Activated naive CD4-positive, alpha-beta T cell treated with anti-CD3 and anti-CD28 coated beads, Interleukin-2, amount 10 ng/mL, durations not matched to agents 7 days and 5 days (primary cell): ENCODE measurements at regions not wholly inside any gene's neighbourhood (a gene's known extent, or its start where the extent isn't known, plus 50 kb on each side); places are given as distances from the start of the nearest gene placed in this dataset.
"Not testable (repeated sequence)": the region's sequence is repeated elsewhere in the genome, so short reads cannot be mapped to it uniquely, and the experiment has no call there.

Experiments used
- CTCF ChIA-PET: fragments of 350-600 bp; sonication (Branson Sonifier 250); formaldehyde crosslinking; loops from one replicate; lab custom pipeline; 2021; ENCODE audit warnings: antibody characterized with exemption; lab: Charles Lee
- DNase-seq: peaks from one replicate; pipeline ENCODE4 v3.0.0-alpha.2; 2020
- H3K27ac Mint-ChIP-seq: one replicate; pipeline ENCODE4 v1.8.0; 2021; ENCODE audit warnings: mild to moderate bottlenecking, moderate library complexity, mixed read lengths
- H3K27me3 Mint-ChIP-seq: one replicate; pipeline ENCODE4 v1.8.0; 2021; ENCODE audit warnings: mild to moderate bottlenecking, mixed read lengths
- H3K36me3 Mint-ChIP-seq: one replicate; pipeline ENCODE4 v1.8.0; 2021; ENCODE audit warnings: mixed read lengths
- H3K4me1 Mint-ChIP-seq: one replicate; pipeline ENCODE4 v1.8.0; 2021; ENCODE audit warnings: mixed read lengths
- H3K4me3 Mint-ChIP-seq: one replicate; pipeline ENCODE4 v1.8.0; 2021; ENCODE audit warnings: mild to moderate bottlenecking, moderate library complexity, mixed read lengths
- H3K9me3 Mint-ChIP-seq: one replicate; pipeline ENCODE4 v1.8.0; 2021; ENCODE audit warnings: mixed read lengths

DNA sequence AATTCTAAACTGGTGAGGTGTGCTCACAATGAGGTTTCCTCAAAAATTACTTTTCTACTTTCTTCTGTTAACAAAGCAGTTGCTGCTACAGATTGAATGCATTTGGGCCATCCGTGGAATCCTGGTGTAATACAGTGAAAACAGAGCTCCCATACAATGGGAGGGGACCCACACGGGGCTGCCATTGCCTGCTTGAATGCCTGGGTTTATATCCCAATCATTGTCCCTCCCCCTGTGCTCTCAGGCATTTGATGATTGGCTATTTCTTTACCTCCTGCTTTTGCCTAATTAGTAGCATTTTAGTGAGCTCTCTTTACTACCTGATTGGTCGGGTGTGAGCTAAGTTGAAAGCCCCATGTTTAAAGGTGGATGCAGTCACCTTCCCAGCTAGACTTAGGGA lies 52.9 kb upstream of the CSF1 start:
- CTCF ChIA-PET, H3K27ac Mint-ChIP-seq, H3K4me1 Mint-ChIP-seq, H3K4me3 Mint-ChIP-seq, H3K9me3 Mint-ChIP-seq, H3K36me3 Mint-ChIP-seq, DNase-seq: not testable (repeated sequence)
- H3K27me3 Mint-ChIP-seq: peaks cover 13% of the 10 kb centered on the region

DNA sequence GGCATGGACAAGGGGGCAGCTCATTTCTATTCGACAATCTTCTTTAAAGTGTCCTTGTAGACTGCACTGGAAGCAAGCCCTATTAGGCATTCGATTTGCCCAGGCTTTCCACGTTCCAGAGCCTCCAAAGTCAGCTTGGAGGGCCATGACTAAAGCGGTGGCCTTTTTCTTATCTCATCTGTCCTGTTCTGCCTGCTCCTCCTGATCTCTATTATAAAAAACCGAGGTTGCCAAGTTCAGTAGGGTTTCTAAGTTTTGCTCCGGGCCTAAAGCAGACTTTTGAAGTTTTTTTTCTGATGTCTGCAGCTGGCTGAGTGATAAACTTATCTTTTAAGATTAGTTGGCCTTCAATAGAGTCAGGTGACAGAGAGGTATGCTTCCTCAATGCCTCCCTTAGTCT lies 54.7 kb upstream of the CSF1 start:
- H3K27ac Mint-ChIP-seq, H3K4me1 Mint-ChIP-seq, CTCF ChIA-PET, H3K4me3 Mint-ChIP-seq, H3K36me3 Mint-ChIP-seq, H3K9me3 Mint-ChIP-seq, DNase-seq: not testable (repeated sequence)
- peaks cover 11% of the 10 kb centered on the region for H3K27me3 Mint-ChIP-seq

DNA sequence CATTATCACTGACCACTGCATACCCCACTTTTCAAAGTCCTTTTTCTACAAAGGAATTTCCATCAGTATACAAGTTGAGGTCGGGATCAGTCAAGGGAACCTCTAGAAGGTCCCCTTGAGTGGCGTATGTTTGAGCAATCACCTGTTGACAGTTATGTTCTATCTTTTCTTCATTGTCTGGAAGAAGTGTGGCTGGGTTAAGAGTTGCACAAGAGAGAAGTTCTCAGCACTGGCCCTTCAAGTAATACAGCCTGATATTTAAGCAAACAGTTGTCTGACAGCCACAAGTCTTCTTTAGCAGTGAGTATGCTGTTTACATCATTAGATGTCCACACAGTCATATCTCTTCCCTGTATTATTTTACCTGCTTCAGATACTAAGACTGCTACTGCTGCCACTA lies 56.7 kb upstream of the CSF1 start:
- DNase-seq, H3K4me1 Mint-ChIP-seq, CTCF ChIA-PET, H3K4me3 Mint-ChIP-seq, H3K36me3 Mint-ChIP-seq, H3K9me3 Mint-ChIP-seq, H3K27me3 Mint-ChIP-seq, H3K27ac Mint-ChIP-seq: not testable (repeated sequence)

DNA sequence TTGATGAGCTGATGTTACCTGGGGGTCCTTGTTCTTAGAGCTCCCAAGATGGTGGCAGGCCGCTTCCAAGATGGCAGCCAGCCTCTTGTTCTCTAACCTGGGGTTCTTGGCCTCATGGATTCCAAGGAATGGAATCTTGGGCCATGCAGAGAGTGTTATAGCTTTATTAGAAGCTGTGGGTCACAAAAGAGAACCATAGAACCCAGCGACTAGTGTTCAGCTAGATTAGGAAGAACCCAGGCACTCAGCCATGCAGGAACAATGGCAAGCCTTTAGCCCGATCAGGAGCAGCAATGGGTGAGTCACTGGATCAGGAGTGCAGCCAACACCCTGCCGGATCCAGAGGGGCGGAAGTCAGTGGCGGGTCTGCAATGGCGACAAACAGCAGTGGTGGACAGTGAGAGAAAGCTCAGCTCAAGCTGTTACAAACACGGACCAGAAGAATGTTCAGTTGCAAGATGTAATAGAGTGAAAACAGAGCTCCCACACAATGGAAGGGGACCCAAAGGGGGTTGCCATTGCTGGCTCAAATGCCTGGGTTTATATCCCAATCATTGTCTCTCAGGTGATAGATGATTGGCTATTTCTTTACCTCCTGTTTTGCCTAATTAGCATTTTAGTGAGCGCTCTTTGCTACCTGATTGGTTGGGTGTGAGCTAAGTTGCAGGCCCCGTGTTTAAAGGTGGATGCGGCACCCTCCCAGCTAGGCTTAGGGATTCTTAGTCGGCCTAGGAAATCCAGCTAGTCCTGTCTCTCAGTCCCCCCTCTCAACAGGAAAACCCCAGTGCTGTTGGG lies 58.2 kb upstream of the CSF1 start:
- not testable (repeated sequence) for H3K27me3 Mint-ChIP-seq, H3K27ac Mint-ChIP-seq, DNase-seq, H3K4me1 Mint-ChIP-seq, H3K4me3 Mint-ChIP-seq, H3K36me3 Mint-ChIP-seq, H3K9me3 Mint-ChIP-seq
- CTCF ChIA-PET: interaction anchor here (1.4 to 1.6 kb wide), 2 partner anchors 62 to 75 kb away, joined by 3 to 6 read pairs; no protein-coding TSS in a partner anchor

DNA sequence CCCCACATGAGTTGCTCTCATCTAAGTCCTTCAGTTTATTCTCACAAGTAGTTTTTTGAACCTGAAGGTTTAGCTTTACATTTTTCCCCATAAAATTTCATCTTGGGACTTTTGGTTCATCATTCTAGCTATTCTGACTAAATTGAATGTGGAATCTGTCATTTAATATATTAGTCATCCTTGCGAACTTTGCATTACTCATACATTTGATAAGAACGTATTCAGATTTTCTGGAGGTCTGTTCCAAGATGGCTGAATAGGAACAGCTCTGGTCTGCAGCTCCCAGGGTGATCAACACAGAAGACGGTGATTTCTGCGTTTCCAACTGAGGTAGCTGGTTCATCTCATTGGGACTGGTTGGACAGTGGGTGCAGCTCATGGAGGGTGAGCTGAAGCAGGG lies 59.8 kb upstream of the CSF1 start:
- H3K36me3 Mint-ChIP-seq: no peaks in the 10 kb centered on the region
- H3K27me3 Mint-ChIP-seq: peaks cover 9% of the 10 kb centered on the region
- no peak for DNase-seq
- H3K4me1 Mint-ChIP-seq: no peaks in the 10 kb centered on the region
- H3K27ac Mint-ChIP-seq: no peak overlapping the region
- peaks cover 2% of the 10 kb centered on the region for H3K9me3 Mint-ChIP-seq
- CTCF ChIA-PET: interaction anchor here (1.4 kb wide), 1 partner anchor 74 kb away, joined by 6 read pairs; no protein-coding TSS in a partner anchor
- H3K4me3 Mint-ChIP-seq: no peak overlapping the region

DNA sequence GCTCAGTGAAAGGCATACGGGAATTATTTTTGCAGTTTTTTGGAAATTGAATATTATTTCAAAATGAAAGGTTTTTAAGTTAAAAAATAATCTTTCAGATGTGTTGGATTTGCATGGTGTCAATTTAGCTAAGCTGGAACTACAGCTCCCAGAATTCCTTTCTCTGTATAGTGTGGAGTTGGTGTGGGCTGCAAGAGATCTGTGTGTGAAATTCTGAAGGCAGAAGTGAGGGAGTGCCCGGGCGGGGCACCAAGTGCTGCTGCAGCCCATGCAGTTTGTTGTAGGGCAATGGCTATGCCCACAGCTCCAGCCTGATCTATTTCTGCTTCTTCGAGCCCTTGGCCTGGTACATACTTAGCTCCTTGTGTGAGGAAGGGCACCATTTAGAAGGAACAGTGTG lies 60.5 kb upstream of the CSF1 start:
- CTCF ChIA-PET: interaction anchor here (0.6 kb wide), 1 partner anchor 12 kb away, joined by 3 read pairs; no protein-coding TSS in a partner anchor
- no peak overlapping the region for H3K4me3 Mint-ChIP-seq
- DNase-seq: no peak
- peaks cover 10% of the 10 kb centered on the region for H3K27me3 Mint-ChIP-seq
- no peak overlapping the region for H3K27ac Mint-ChIP-seq
- no peaks in the 10 kb centered on the region for H3K36me3 Mint-ChIP-seq
- H3K4me1 Mint-ChIP-seq: no peaks in the 10 kb centered on the region
- peaks cover 2% of the 10 kb centered on the region for H3K9me3 Mint-ChIP-seq

DNA sequence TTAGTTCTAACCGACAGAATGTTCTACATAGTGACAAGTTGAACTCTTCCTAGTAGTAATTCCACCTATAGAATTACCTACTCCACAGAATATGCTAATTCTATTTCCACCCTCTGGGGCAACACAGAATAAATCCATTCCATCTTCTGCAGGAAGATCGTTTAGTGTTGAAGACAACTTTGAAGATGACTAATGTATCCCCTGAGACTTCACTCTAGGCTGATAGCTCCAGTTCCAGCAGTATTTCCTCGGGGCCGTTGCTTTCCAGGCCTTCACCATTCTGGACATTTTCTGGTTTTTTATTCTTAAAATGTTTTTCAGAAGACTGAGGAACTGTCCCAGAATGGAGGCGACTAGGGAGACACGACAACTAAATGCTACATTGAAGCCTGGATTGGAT lies 61.0 kb upstream of the CSF1 start:
- Mint-ChIP-seq H3K4me1 (no peaks in the 10 kb centered on the region), H3K27me3 (peaks cover 15% of the 10 kb centered on the region), H3K27ac (no peak overlapping the region), H3K4me3 (no peak overlapping the region), H3K9me3 (peaks cover 2% of the 10 kb centered on the region), H3K36me3 (no peaks in the 10 kb centered on the region)
- CTCF ChIA-PET: interaction anchor here (0.6 kb wide), 1 partner anchor 13 kb away, joined by 3 read pairs; no protein-coding TSS in a partner anchor
- DNase-seq: no peak

DNA sequence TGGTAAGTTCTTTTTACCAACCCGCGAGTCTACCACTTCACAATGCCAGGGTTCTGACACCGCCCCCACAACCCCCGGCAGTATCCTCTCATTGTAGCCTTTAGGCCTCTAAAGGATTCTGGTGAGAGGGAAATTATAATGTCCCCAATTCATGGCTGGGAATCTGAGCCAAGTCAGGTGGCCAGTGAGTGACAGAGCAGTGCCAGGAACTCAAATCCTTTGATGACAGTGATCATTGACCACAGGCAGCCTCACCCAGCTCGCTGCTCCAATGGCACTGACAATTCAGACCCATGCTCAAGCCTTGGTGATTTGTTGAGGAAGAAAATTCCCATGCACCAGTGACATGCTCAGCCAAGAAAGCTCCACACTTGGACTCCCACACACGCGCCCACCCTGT lies 63.4 kb upstream of the CSF1 start:
- CTCF ChIA-PET: no interaction called here
- no peaks in the 10 kb centered on the region for H3K36me3 Mint-ChIP-seq
- DNase-seq: no peak
- H3K4me3 Mint-ChIP-seq: no peak overlapping the region
- H3K27me3 Mint-ChIP-seq: peaks cover 18% of the 10 kb centered on the region
- H3K4me1 Mint-ChIP-seq: no peaks in the 10 kb centered on the region
- H3K27ac Mint-ChIP-seq: no peak overlapping the region
- H3K9me3 Mint-ChIP-seq: peaks cover under 1% of the 10 kb centered on the region

DNA sequence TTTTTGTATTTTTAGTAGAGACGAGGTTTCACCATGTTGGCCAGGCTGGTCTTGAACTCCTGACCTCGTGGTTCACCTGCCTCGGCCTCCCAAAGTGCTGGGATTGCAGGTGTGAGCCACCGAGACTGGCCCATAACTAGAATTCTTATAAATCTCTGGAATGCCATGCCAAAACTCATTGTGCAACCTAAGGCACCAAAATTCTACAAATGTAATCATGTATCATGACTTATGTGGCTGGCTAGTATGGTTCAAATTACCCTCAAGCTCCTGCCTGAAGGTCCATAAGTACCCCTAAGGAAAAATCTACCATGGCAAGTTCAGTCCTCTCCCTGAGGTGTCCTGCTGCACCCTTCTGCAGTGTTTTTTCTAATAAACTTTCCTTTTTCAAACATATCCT lies 63.8 kb upstream of the CSF1 start:
- Mint-ChIP-seq H3K9me3 (no peaks in the 10 kb centered on the region), H3K4me3 (no peak overlapping the region), H3K27me3 (peaks cover 18% of the 10 kb centered on the region), H3K27ac (no peak overlapping the region), H3K4me1 (no peaks in the 10 kb centered on the region), H3K36me3 (no peaks in the 10 kb centered on the region)
- DNase-seq: no peak
- CTCF ChIA-PET: no interaction called here

DNA sequence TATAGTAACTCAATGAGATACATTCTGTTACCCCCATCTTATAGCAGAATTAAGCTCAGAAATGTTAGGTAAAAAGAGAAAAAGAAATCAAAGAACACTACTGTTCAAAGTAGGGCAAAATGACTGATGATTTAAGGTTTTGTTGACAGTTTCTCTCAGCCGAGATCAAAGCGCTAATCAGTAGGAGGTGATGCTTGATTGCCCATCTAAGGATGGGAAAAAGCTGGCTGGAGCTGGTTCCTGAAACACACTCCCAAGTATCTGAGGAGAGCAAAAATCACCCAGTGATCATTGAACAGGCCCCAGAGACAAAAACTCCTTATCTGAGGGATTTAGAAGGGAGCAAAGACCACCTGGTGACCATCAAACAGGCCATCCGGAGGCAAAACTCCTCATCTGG lies 64.5 kb upstream of the CSF1 start:
- Mint-ChIP-seq H3K27ac (no peak overlapping the region), H3K27me3 (peaks cover 18% of the 10 kb centered on the region), H3K36me3 (no peaks in the 10 kb centered on the region), H3K4me3 (no peak overlapping the region), H3K9me3 (no peaks in the 10 kb centered on the region), H3K4me1 (no peaks in the 10 kb centered on the region)
- DNase-seq: no peak
- CTCF ChIA-PET: interaction anchor here (0.9 kb wide), 1 partner anchor 56 kb away, joined by 3 read pairs; no protein-coding TSS in a partner anchor

DNA sequence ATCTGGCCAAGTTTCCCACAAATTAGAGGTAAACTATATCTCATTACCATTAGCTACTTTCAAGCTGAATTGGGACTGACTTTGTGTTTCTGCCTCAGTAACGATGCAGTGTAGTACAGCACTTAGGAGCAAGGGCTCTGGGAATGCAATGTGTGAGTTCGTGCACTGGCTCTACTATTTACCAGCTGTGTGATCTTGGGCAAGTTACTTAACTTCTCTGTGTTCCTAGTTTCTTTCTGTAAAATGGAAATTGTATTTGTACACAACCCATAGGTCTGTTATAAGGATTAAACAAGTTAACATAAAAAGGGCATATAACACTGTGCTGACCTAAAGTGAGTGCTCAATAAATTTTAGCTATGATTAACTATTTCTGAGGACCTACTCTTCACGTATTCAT lies 65.0 kb upstream of the CSF1 start:
- H3K9me3 Mint-ChIP-seq: no peaks in the 10 kb centered on the region
- peaks cover 15% of the 10 kb centered on the region for H3K27me3 Mint-ChIP-seq
- no peak overlapping the region for H3K27ac Mint-ChIP-seq
- no peak for DNase-seq
- no peaks in the 10 kb centered on the region for H3K36me3 Mint-ChIP-seq
- no peak overlapping the region for H3K4me3 Mint-ChIP-seq
- CTCF ChIA-PET: interaction anchor here (0.9 kb wide), 1 partner anchor 55 kb away, joined by 3 read pairs; no protein-coding TSS in a partner anchor
- H3K4me1 Mint-ChIP-seq: no peaks in the 10 kb centered on the region

DNA sequence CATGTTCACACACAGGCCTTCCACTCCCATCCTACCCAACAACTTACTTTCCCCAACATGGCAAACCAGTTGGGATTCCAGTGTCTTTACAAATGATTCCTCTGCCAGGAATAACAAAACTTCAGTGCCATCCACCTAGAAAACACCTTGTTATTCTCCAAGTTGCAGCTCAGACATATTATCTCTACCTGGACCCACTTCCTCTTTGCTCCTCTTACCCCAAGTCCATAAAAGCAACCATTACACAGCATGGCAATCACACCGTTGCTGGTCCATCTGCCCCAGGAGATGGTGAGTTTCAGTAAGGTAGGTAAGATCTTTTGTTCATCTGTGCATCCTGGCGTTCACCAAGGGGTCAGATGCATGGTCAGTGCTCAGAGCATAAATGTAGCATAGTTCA lies 66.0 kb upstream of the CSF1 start:
- CTCF ChIA-PET: no interaction called here
- no peak overlapping the region for H3K27ac Mint-ChIP-seq
- H3K27me3 Mint-ChIP-seq: peaks cover 15% of the 10 kb centered on the region
- no peaks in the 10 kb centered on the region for H3K9me3 Mint-ChIP-seq
- DNase-seq: no peak
- H3K4me3 Mint-ChIP-seq: no peak overlapping the region
- H3K4me1 Mint-ChIP-seq: no peaks in the 10 kb centered on the region
- no peaks in the 10 kb centered on the region for H3K36me3 Mint-ChIP-seq

DNA sequence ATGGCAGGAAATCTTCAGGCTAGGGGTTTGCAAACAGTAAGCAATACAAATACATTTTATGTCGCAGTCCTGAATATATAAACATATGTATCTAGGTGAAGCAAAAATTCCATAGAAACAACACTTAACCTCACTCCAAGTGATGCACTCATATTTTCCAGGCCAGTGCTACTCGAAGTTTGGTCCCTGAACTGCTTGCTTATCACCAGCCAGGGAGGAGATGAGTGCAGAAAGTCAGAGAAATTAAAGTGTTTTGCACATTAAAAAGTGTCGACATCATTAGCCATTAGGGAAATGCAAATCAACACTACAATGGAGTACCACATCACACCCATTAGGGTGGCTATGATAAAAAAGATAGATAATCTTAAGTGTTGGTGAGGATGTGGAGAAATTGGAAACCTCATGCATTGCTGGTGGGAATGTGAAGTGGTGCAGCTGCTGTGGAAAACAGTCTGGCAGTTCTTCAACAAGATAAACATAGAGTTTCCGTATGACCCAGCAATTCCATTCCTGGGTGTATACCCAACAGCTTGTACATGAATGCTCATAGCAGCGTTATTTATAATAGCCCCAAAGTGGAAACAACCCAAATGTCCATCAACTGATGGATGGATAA lies 70.5 kb upstream of the CSF1 start:
- Mint-ChIP-seq H3K27me3 (peaks cover 14% of the 10 kb centered on the region), H3K9me3 (peaks cover 10% of the 10 kb centered on the region), H3K4me3 (no peak overlapping the region), H3K27ac (no peak overlapping the region), H3K4me1 (no peaks in the 10 kb centered on the region), H3K36me3 (peaks cover 3% of the 10 kb centered on the region)
- CTCF ChIA-PET: no interaction called here
- DNase-seq: no peak

DNA sequence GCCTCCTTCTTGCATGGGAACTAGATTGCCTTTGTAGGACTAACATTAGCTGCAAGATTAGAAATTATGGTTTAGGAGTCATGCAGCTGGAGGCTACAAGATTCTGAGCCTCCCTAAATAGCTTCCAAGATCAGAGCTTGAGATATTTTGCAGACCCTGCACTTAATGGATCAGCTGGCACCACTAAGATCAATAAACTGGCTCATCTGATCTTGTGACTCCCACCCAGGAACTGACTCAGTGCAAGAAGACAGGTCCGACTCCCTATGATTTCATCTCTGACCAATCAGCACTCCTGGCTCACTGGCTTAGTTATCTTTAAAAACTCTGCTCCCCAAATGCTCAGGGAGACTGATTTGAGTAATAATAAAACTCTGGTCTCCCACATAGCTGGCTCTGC lies 71.4 kb upstream of the CSF1 start:
- peaks cover 13% of the 10 kb centered on the region for H3K27me3 Mint-ChIP-seq
- H3K27ac Mint-ChIP-seq, CTCF ChIA-PET, H3K4me3 Mint-ChIP-seq, H3K4me1 Mint-ChIP-seq, H3K36me3 Mint-ChIP-seq, DNase-seq: not testable (repeated sequence)
- H3K9me3 Mint-ChIP-seq: peaks cover 10% of the 10 kb centered on the region

DNA sequence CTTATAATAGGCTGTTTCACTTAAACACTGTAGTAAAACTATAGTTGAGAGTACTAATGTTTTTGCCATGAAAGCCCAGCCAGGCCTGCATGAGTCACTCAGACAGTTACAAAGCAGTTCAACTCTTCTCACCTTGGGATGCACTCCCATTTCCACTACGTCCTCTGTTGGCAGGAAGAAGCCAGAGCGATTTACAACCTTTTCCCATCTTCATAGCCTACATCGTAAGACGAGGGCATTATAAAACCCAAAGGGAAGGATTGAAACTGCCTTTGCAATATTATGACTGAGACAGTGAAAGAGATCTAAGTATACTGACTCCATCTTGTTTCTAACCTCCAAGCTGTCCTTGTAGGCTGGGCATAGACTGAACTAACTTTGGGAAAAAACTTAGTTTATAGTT lies 71.8 kb upstream of the CSF1 start:
- Mint-ChIP-seq H3K4me3 (no peak overlapping the region), H3K4me1 (no peaks in the 10 kb centered on the region), H3K9me3 (peaks cover 10% of the 10 kb centered on the region), H3K36me3 (peaks cover 3% of the 10 kb centered on the region), H3K27ac (no peak overlapping the region), H3K27me3 (peaks cover 13% of the 10 kb centered on the region)
- CTCF ChIA-PET: no interaction called here
- DNase-seq: no peak
